ENCODE measurements at regions not wholly inside any gene's neighbourhood (a gene's known extent, or its start where the extent isn't known, plus 50 kb on each side); places are given as distances from the start of the nearest gene placed in this dataset.

- H3K4me2 ChIP-seq (ENCODE audit: low read depth, low read length), result no peak overlapping the region
- no peak overlapping the region for H3K9ac ChIP-seq (ENCODE audit: low read depth, low read length)
- H2AFZ ChIP-seq (replicated peaks; ENCODE audit: low read length, poor library complexity), result no peak overlapping the region
- BruUV-seq (replicated peaks), result no TSS peak
- H4K91ac ChIP-seq (ENCODE audit: insufficient read depth, low read depth, low read length), result no peak overlapping the region
- intact Hi-C loops (cut with micrococcal nuclease), result no loop called here
- H2AK5ac ChIP-seq (ENCODE audit: low read depth, low read length), result no peak overlapping the region
- no peak overlapping the region for H3K18ac ChIP-seq (ENCODE audit: low read depth, low read length)
- no peaks in the 10 kb centered on the region for H3K36me3 ChIP-seq (ENCODE audit: control insufficient read depth, insufficient read depth, low read length)
- H3K79me1 ChIP-seq (ENCODE audit: low read depth in 1 of 2, low read length in 2 of 2), result no peaks in the 10 kb centered on the region
- no peak overlapping the region for H2BK5ac ChIP-seq (ENCODE audit: low read depth, low read length, poor library complexity, severe bottlenecking)
- H3K4me1 ChIP-seq (ENCODE audit: control insufficient read depth, insufficient read depth, low read length), result no peaks in the 10 kb centered on the region
- H3K56ac ChIP-seq (ENCODE audit: extremely low read depth, insufficient read depth, low read length), result no peak overlapping the region
- no peak overlapping the region for H3K27ac ChIP-seq (ENCODE audit: insufficient read depth, low read length)
- no peaks in the 10 kb centered on the region for H4K20me1 ChIP-seq (ENCODE audit: insufficient read depth, low read length)
- no peak overlapping the region for H2AK9ac ChIP-seq (replicated peaks; ENCODE audit: low read depth, low read length, poor library complexity)
- no peak overlapping the region for H3K23ac ChIP-seq (ENCODE audit: low read depth, low read length)
- no peak overlapping the region for H2BK120ac ChIP-seq (ENCODE audit: low read depth, low read length)
- no peak overlapping the region for H3K14ac ChIP-seq (replicated peaks; ENCODE audit: low read depth, low read length)
- H4K8ac ChIP-seq (ENCODE audit: low read depth in 2 of 2, low read length in 2 of 2), result no peak overlapping the region
- ChIA-PET POLR2A (ENCODE audit: unreplicated experiment) (no interaction called here), CTCF (no interaction called here)
- H2BK20ac ChIP-seq (ENCODE audit: low read depth, low read length), result no peak overlapping the region
- TF ChIP-seq POLR2A (IDR thresholded peaks at IDR 0.05; ENCODE audit: low read depth, low read length) (no peak), FOS (IDR thresholded peaks at IDR 0.05; ENCODE audit: low read depth, low read length) (no peak), MAFK (IDR thresholded peaks at IDR 0.05; ENCODE audit: low read depth, low read length) (no peak), CEBPB (IDR thresholded peaks at IDR 0.05; ENCODE audit: low read depth, low read length) (no peak), RAD21 (IDR thresholded peaks at IDR 0.05; ENCODE audit: low read length) (no peak), CHD1 (IDR thresholded peaks at IDR 0.05; ENCODE audit: low read depth, low read length) (no peak), SMC3 (IDR thresholded peaks at IDR 0.05; ENCODE audit: low read depth, low read length) (no peak), ELK1 (IDR thresholded peaks at IDR 0.05; ENCODE audit: borderline replicate concordance, low read depth, low read length) (no peak), RCOR1 (IDR thresholded peaks at IDR 0.05; ENCODE audit: insufficient replicate concordance, low read length) (no peak), USF2 (IDR thresholded peaks at IDR 0.05; ENCODE audit: low read depth, low read length) (no peak), MAZ (IDR thresholded peaks at IDR 0.05; ENCODE audit: borderline replicate concordance, low read depth, low read length) (no peak)
- ATAC-seq (ENCODE audit: low read depth) (no peak), DNase-seq (no peak)
- H3K9me1 ChIP-seq (ENCODE audit: insufficient read depth, low read length), result no peaks in the 10 kb centered on the region
- in situ Hi-C loops (cut with MboI; ENCODE audit: low sequenced_read_pairs), result no loop called here
- H3K27me3 ChIP-seq (ENCODE audit: control insufficient read depth, insufficient read depth, low read length), result no peaks in the 10 kb centered on the region
- H2BK15ac ChIP-seq (ENCODE audit: low read depth, low read length), result no peak overlapping the region
- no peak overlapping the region for H3K4ac ChIP-seq (ENCODE audit: low read depth, low read length)
- dilution Hi-C loops (cut with HindIII; ENCODE audit: low sequenced_read_pairs, unreplicated experiment), result no loop called here
- peaks cover 6% of the 10 kb centered on the region; the same call in 1 of the 2 replicates for H3K9me3 ChIP-seq (ENCODE audit: control insufficient read depth, insufficient read depth, low read length)
- no peak overlapping the region for H3K4me3 ChIP-seq (ENCODE audit: insufficient read depth, low read depth, low read length)
- H4K5ac ChIP-seq (ENCODE audit: low read depth, low read length), result no peak overlapping the region
- WGBS, 2 experiments (ENCODE audit: extremely low coverage in 2 of 2, insufficient read length in 1 of 2), result no CpG with 5 or more reads among the region's 1 CpG
Observed at GRCh38 chr15:46576646-46577395, 942.0 kb downstream of the SQOR start.

All from IMR-90 (cell line).